PC-3 (cell line): ENCODE measurements at regions not wholly inside any gene's neighbourhood (a gene's known extent, or its start where the extent isn't known, plus 50 kb on each side); places are given as distances from the start of the nearest gene placed in this dataset.

Source experiments
- ATAC-seq: fragments of 200-7000 bp; cut with Tn5 transposase; 2 replicates; pipeline ENCODE4 v1.9.1; 2020; ENCODE audit warnings: mild to moderate bottlenecking, moderate library complexity
- BruUV-seq: library from RNA; stranded (reverse); fragments of 400-500 nt; replicated peaks from 2 replicates; lab custom pipeline; 2021; lab: Mats Ljungman, UMichigan
- CTCF ChIA-PET: fragments of 300-600 bp; sonication (Branson Sonifier 250); formaldehyde crosslinking; loops from one replicate; lab custom pipeline; 2022; ENCODE audit warnings: antibody characterized with exemption; lab: Charles Lee
- POLR2A ChIA-PET: fragments of 300-600 bp; sonication (Branson Sonifier 250); formaldehyde crosslinking; loops from one replicate; lab custom pipeline; 2022; ENCODE audit warnings: antibody characterized with exemption; ENCODE audit not compliant: unreplicated experiment; lab: Charles Lee
- DNase-seq: peaks from one replicate; pipeline ENCODE4 v3.0.0-alpha.2; 2015
- H2AFZ ChIP-seq: fragments of 300-600 bp; sonication (generic); 2 replicates; pipeline ENCODE4 v1.6.0; 2016; ENCODE audit warnings: antibody characterized with exemption, low read length
- H3F3A ChIP-seq: fragments of 300-600 bp; sonication (generic); one replicate; pipeline ENCODE4 v1.6.0; 2017; ENCODE audit warnings: antibody characterized with exemption, low read length, control low read depth, mild to moderate bottlenecking; ENCODE audit not compliant: unreplicated experiment
- H3K27ac ChIP-seq: fragments of 300-600 bp; sonication (generic); 2 replicates; pipeline ENCODE4 v1.5.1; 2016; ENCODE audit warnings: mild to moderate bottlenecking, low read length
- H3K27me3 ChIP-seq: fragments of 300-600 bp; sonication (generic); 2 replicates; pipeline ENCODE4 v1.6.1; 2016; ENCODE audit warnings: low read length, mixed read lengths
- H3K36me3 ChIP-seq: fragments of 300-600 bp; sonication (generic); 2 replicates; pipeline ENCODE4 v1.6.1; 2016; ENCODE audit warnings: low read depth, mixed run types, low read length, mixed read lengths
- H3K4me1 ChIP-seq: fragments of 300-600 bp; sonication (generic); 2 replicates; pipeline ENCODE4 v1.5.1; 2016; ENCODE audit warnings: low read length; ENCODE audit not compliant: insufficient read depth
- H3K4me2 ChIP-seq: fragments of 300-600 bp; sonication (generic); 2 replicates; pipeline ENCODE4 v1.6.0; 2016; ENCODE audit warnings: low read length
- H3K4me3 ChIP-seq: fragments of 300-600 bp; sonication (generic); 2 replicates; pipeline ENCODE4 v1.5.1; 2016; ENCODE audit warnings: mild to moderate bottlenecking, low read length, mixed read lengths
- H3K79me2 ChIP-seq: fragments of 300-600 bp; sonication (generic); 2 replicates; pipeline ENCODE4 v1.6.1; 2017; ENCODE audit warnings: low read length, mixed read lengths
- H3K9ac ChIP-seq: fragments of 300-600 bp; sonication (generic); 2 replicates; pipeline ENCODE4 v1.6.0; 2016; ENCODE audit warnings: mild to moderate bottlenecking, low read length
- H3K9me2 ChIP-seq: fragments of 300-600 bp; sonication (generic); replicated peaks from 2 replicates; pipeline ENCODE4 v1.6.1; 2016; ENCODE audit warnings: mixed run types, low read length, mixed read lengths
- H3K9me3 ChIP-seq: fragments of 300-600 bp; sonication (generic); 2 replicates; pipeline ENCODE4 v1.6.1; 2016; ENCODE audit warnings: low read length, mixed read lengths
- H4K20me1 ChIP-seq: fragments of 300-600 bp; sonication (generic); 2 replicates; pipeline ENCODE4 v1.6.1; 2016; ENCODE audit warnings: low read length, mixed read lengths
- EZH2 ChIP-seq: fragments of 300-600 bp; sonication (generic); IDR thresholded peaks from one replicate; pipeline ENCODE4 v1.6.1; 2017; ENCODE audit warnings: antibody characterized with exemption, mild to moderate bottlenecking, low read length; ENCODE audit not compliant: unreplicated experiment
- EZH2phosphoT487 ChIP-seq: fragments of 300-600 bp; sonication (generic); IDR thresholded peaks from 2 replicates; pipeline ENCODE4 v1.6.1; 2018; ENCODE audit warnings: mild to moderate bottlenecking, antibody characterized with exemption, low read length, borderline replicate concordance
- intact Hi-C: fragments of 100-400 bp; cut with micrococcal nuclease; formaldehyde crosslinking; loops from 2 replicates; pipeline ENCODE4 v1.9.0; 2023
- TF ChIP-seq, protein P1 (sequence below): fragments of 300-600 bp; sonication (generic); conservative IDR thresholded peaks from 2 replicates; pipeline ENCODE4 v1.5.1; 2017; ENCODE audit warnings: antibody characterized with exemption, low read depth, mild to moderate bottlenecking, low read length

DNA sequence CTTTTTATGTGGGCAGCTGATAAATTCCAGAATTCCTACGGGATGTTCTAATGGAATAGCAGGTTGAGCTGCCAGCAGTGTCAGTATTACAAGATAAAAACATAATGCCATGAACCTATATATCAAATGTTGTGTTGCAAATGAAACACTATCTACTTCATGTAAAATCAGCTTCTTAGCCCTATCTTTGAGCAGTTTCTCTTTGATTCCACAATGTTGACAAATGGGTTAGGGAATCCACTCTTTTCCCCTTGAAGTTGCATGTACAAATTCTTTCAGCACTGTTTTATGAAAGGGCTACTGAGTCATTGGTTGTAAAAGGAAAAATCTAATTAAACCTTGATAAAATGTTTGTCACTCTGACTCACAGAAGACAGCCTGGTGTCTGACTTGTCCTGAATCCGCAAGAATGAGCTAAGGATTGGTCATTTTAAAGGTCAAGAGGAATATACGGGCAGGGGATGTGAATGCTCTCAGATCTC, 950.6 kb upstream of the NUDT12 start:
- ChIA-PET CTCF (interaction anchor here (0.6 to 1.0 kb wide), 2 partner anchors 38 to 166 kb away, joined by 3 to 4 read pairs; no protein-coding TSS in a partner anchor), POLR2A (interaction anchor here (0.6 kb wide), 1 partner anchor 1302 kb away, joined by 4 read pairs; no protein-coding TSS in a partner anchor)
- H3K36me3 ChIP-seq, result peaks cover 9% of the 10 kb centered on the region; the same call in 1 of the 2 replicates
- H3K4me1 ChIP-seq, result peaks cover 29% of the 10 kb centered on the region
- H4K20me1 ChIP-seq, result no peaks in the 10 kb centered on the region
- H3K79me2 ChIP-seq, result no peaks in the 10 kb centered on the region
- no peaks in the 10 kb centered on the region for H3K9me2 ChIP-seq
- peak overlapping the region; percentile 6 for H3K9ac ChIP-seq
- DNase-seq (peak; percentile 97), ATAC-seq (peak; percentile 94)
- H2AFZ ChIP-seq, result no peak overlapping the region
- no TSS peak for BruUV-seq
- H3K27ac ChIP-seq, result peak overlapping the region; percentile 67
- H3F3A ChIP-seq, result peaks cover 21% of the 10 kb centered on the region
- H3K9me3 ChIP-seq, result peaks cover 13% of the 10 kb centered on the region
- no peaks in the 10 kb centered on the region for H3K27me3 ChIP-seq
- TF ChIP-seq EZH2phosphoT487, result no peak
- peak overlapping the region; percentile 64 for H3K4me2 ChIP-seq
- peak overlapping the region; percentile 15; the same call in 1 of the 2 replicates for H3K4me3 ChIP-seq
- intact Hi-C loops, result loop anchor here (1.0 to 5.0 kb wide), 6 partner anchors 160 to 1656 kb away; no protein-coding TSS in a partner anchor

DNA sequence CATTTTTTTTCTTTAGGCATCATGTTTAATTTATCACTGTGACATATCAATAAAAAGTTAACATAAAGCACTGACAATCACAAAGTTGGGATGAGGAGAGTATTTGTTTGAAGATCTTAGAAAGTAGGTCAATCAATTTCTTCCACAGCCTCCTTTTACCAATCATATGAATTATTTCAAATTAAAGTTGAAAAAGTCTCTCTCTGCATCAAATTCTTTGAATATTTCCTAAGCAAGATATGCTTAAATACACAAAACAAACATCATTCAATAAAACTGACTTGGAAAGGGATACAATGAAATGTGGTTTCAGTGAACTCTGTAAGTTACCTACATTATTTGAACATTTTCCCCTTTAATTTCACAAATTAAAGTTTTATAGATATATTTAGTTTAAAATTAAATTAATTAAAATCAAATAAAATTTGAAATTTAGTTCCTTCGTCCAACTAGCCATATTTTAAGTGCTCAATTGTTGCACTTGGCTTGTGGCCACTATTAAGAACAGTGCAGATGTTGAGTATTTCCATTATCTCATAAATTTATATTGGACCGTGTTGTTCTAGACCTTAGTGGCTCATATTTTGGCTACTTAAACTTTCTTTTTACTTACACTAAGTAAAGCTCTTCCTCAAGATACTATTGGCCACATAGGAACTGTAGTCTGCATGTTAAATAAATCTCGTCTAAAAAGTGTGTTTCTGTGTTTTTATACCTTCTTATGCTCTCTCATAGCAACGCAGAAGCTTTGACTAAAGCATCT, 949.7 kb upstream of the NUDT12 start:
- CTCF ChIA-PET, result no interaction called here
- POLR2A ChIA-PET, result no interaction called here
- Histone ChIP-seq H3F3A (peaks cover 21% of the 10 kb centered on the region), H3K4me2 (peak overlapping the region; percentile 64), H3K9me3 (peaks cover 13% of the 10 kb centered on the region), H3K9ac (peak overlapping the region; percentile 6), H4K20me1 (no peaks in the 10 kb centered on the region), H3K79me2 (no peaks in the 10 kb centered on the region), H3K27me3 (no peaks in the 10 kb centered on the region), H2AFZ (no peak overlapping the region), H3K9me2 (no peaks in the 10 kb centered on the region), H3K27ac (peak overlapping the region; percentile 67), H3K4me1 (peaks cover 29% of the 10 kb centered on the region), H3K36me3 (peaks cover 9% of the 10 kb centered on the region; the same call in 1 of the 2 replicates), H3K4me3 (0 out of 2 replicates have a peak overlapping the region, but pooled peaks have one; percentile 15)
- TF ChIP-seq EZH2 (no peak), EZH2phosphoT487 (no peak)
- TF ChIP-seq, protein P1, sequence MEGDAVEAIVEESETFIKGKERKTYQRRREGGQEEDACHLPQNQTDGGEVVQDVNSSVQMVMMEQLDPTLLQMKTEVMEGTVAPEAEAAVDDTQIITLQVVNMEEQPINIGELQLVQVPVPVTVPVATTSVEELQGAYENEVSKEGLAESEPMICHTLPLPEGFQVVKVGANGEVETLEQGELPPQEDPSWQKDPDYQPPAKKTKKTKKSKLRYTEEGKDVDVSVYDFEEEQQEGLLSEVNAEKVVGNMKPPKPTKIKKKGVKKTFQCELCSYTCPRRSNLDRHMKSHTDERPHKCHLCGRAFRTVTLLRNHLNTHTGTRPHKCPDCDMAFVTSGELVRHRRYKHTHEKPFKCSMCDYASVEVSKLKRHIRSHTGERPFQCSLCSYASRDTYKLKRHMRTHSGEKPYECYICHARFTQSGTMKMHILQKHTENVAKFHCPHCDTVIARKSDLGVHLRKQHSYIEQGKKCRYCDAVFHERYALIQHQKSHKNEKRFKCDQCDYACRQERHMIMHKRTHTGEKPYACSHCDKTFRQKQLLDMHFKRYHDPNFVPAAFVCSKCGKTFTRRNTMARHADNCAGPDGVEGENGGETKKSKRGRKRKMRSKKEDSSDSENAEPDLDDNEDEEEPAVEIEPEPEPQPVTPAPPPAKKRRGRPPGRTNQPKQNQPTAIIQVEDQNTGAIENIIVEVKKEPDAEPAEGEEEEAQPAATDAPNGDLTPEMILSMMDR, result no peak
- DNase-seq (peak; percentile 50), ATAC-seq (peak; percentile 9)
- no TSS peak for BruUV-seq
- intact Hi-C loops, result loop anchor here (5.0 kb wide), 1 partner anchor 1655 kb away; no protein-coding TSS in a partner anchor

DNA sequence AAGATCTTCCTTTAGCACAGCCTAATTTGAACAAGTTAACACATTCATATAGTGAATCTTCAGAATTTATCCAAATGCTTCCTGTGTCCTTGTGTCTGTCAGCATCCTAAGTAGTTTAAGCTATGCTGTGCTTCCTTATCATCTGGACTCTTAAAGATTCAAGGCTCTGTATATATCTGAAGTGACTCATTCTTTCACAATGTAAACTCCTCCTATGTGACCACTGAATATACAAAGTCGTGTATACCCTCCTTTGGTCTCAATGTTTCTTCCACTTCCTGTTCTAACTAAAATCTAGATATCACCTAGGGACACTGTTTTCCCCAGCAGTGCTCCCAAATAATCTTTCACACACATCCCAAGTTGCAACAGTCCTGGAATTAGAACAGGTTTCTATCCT, 935.7 kb upstream of the NUDT12 start:
- H3K9ac ChIP-seq, result no peak overlapping the region
- ATAC-seq, result peak; percentile 98
- peak; percentile 73 for DNase-seq
- peaks cover 5% of the 10 kb centered on the region for H3F3A ChIP-seq
- peaks cover 12% of the 10 kb centered on the region for H3K4me1 ChIP-seq
- H4K20me1 ChIP-seq, result no peaks in the 10 kb centered on the region
- no peaks in the 10 kb centered on the region for H3K36me3 ChIP-seq
- H3K9me2 ChIP-seq, result no peaks in the 10 kb centered on the region
- no peak overlapping the region for H3K27ac ChIP-seq
- ChIA-PET POLR2A (interaction anchor here (0.7 kb wide), 1 partner anchor 1331 kb away, joined by 4 read pairs; no protein-coding TSS in a partner anchor), CTCF (no interaction called here)
- intact Hi-C loops, result no loop called here
- no peaks in the 10 kb centered on the region for H3K27me3 ChIP-seq
- no peaks in the 10 kb centered on the region for H3K79me2 ChIP-seq
- TF ChIP-seq, protein P1, result no peak
- no peak for TF ChIP-seq EZH2phosphoT487
- TF ChIP-seq EZH2, result no peak
- H3K9me3 ChIP-seq, result no peaks in the 10 kb centered on the region
- 0 out of 2 replicates have a peak overlapping the region, but pooled peaks have one; percentile 3 for H3K4me2 ChIP-seq
- no TSS peak for BruUV-seq
- no peak overlapping the region for H3K4me3 ChIP-seq
- no peak overlapping the region for H2AFZ ChIP-seq
